ENCODE measurements at regions not wholly inside any gene's neighbourhood (a gene's known extent, or its start where the extent isn't known, plus 50 kb on each side); places are given as distances from the start of the nearest gene placed in this dataset.
"Not testable (repeated sequence)": the region's sequence is repeated elsewhere in the genome, so short reads cannot be mapped to it uniquely, and the experiment has no call there.

DNA sequence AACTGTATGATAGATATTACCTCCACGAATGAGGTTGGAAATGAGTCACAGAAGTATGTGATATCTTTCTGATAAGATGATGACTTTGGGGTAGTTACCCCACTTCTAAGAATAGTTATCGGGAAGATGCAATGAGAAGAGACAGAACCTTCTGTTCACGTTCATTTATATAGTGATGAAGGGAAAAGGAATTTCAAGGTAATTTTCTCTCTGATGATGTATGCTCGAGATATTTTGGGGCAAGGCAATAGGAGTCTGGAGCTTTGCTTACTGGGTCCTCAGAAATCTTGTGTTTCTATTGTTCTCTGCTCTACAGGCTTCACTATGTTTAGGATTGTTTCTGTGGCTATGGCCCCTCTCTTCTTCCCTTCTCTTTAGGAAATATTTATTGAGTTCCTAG is 1389.6 kb downstream of the CDH8 start:
- CTCF ChIA-PET: no interaction called here

DNA sequence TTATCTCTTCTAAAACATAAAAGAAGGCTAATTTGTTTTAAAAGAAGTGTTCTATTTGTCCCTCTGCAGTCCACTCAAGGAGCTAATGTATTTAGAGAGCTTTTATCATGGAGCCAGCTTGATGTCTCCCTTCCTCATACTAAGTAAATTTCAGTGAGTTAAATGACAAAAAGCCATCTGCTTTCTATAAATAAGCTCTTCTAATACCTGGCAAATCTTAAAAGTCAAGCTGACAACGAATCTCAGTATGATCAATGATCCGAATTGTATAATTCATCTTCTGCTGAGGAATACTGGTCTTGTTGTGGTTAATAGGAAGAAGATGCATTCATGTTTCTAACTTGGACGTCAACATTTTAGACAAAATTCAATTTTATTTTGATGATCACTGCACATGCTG is 1390.7 kb downstream of the CDH8 start:
- Histone ChIP-seq H3K27me3 (ENCODE audit: control insufficient read depth, insufficient read depth, low read length) (no peaks in the 10 kb centered on the region), H3K36me3 (ENCODE audit: control insufficient read depth, insufficient read depth, low read length) (no peaks in the 10 kb centered on the region), H3K4me3 (ENCODE audit: low read depth, low read length) (no peak overlapping the region)
- DNase-seq (ENCODE audit: low read depth): no peak
- ChIA-PET POLR2A (no interaction called here), CTCF (no interaction called here)
- TF ChIP-seq, protein P1, sequence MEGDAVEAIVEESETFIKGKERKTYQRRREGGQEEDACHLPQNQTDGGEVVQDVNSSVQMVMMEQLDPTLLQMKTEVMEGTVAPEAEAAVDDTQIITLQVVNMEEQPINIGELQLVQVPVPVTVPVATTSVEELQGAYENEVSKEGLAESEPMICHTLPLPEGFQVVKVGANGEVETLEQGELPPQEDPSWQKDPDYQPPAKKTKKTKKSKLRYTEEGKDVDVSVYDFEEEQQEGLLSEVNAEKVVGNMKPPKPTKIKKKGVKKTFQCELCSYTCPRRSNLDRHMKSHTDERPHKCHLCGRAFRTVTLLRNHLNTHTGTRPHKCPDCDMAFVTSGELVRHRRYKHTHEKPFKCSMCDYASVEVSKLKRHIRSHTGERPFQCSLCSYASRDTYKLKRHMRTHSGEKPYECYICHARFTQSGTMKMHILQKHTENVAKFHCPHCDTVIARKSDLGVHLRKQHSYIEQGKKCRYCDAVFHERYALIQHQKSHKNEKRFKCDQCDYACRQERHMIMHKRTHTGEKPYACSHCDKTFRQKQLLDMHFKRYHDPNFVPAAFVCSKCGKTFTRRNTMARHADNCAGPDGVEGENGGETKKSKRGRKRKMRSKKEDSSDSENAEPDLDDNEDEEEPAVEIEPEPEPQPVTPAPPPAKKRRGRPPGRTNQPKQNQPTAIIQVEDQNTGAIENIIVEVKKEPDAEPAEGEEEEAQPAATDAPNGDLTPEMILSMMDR (IDR thresholded peaks at IDR 0.05; ENCODE audit: insufficient read depth, low read depth, low read length): no peak

More for the DNA sequence above, 1389.6 kb downstream of the CDH8 start:
- Histone ChIP-seq H3K27me3 (ENCODE audit: control insufficient read depth, insufficient read depth, low read length) (no peaks in the 10 kb centered on the region), H3K36me3 (ENCODE audit: control insufficient read depth, insufficient read depth, low read length) (no peaks in the 10 kb centered on the region), H3K4me3 (ENCODE audit: low read depth, low read length) (no peak overlapping the region)
- TF ChIP-seq, protein P1 (IDR thresholded peaks at IDR 0.05; ENCODE audit: insufficient read depth, low read depth, low read length): no peak
- DNase-seq (ENCODE audit: low read depth): no peak
- POLR2A ChIA-PET: no interaction called here

DNA sequence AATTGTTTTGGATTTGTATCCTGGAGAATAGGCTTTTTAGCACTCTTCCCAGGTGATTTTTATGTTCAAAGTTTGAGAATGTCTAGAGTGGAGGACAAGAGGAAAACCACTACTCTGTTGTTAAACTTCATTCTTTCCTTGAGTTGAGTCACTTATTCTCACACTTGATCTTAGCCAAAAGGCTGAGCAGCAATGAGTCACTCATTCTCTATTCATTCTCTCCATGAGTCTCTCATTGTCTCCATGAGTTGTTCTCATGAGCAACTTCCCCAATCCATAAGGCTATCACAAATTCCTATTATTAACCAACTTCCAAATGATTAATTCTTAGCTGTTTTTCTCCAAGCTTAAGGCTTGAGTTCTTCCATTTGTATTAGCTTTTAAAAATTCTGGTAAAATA is 1393.3 kb downstream of the CDH8 start:
- no peak for DNase-seq (ENCODE audit: low read depth)
- TF ChIP-seq, protein P1 (IDR thresholded peaks at IDR 0.05; ENCODE audit: insufficient read depth, low read depth, low read length): no peak
- CTCF ChIA-PET: no interaction called here
- Histone ChIP-seq H3K36me3 (ENCODE audit: control insufficient read depth, insufficient read depth, low read length) (no peaks in the 10 kb centered on the region), H3K4me3 (ENCODE audit: low read depth, low read length) (no peak overlapping the region), H3K27me3 (ENCODE audit: control insufficient read depth, insufficient read depth, low read length) (no peaks in the 10 kb centered on the region)
- POLR2A ChIA-PET: no interaction called here

DNA sequence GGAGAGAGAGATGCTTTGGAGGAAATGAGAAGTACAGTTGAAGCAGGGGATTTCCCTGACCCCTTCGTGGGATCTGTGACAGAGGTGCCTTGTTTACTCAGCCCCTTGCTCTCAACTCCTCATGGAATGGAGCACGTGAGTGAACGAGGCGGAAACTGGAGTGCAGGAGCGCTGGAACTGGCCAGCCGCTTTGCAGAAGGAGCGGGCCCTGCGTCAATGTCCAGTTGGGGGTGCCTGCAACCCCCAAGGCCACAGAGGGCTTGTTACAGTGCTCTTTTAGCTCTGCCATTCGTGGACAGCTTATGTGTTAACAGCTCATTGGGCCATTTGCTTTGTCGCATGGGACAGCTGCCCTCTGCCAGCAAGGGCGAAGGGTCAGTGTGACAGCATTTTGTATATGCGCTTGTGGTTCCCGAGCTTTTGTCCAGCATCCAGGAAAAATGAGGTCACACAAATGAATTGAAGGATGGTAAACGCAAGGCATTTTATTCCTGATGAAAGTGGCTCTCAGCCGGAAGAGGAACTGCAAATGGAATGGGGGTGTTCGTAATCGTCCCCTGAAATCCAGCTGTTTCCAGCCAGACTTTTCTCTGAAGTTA is 1395.1 kb downstream of the CDH8 start:
- H3K4me3 ChIP-seq (ENCODE audit: low read depth, low read length): no peak overlapping the region
- POLR2A ChIA-PET: no interaction called here
- no peaks in the 10 kb centered on the region for H3K27me3 ChIP-seq (ENCODE audit: control insufficient read depth, insufficient read depth, low read length)
- H3K36me3 ChIP-seq (ENCODE audit: control insufficient read depth, insufficient read depth, low read length): no peaks in the 10 kb centered on the region
- CTCF ChIA-PET: no interaction called here
- DNase-seq (ENCODE audit: low read depth): no peak
- TF ChIP-seq, protein P1 (IDR thresholded peaks at IDR 0.05; ENCODE audit: insufficient read depth, low read depth, low read length): no peak

DNA sequence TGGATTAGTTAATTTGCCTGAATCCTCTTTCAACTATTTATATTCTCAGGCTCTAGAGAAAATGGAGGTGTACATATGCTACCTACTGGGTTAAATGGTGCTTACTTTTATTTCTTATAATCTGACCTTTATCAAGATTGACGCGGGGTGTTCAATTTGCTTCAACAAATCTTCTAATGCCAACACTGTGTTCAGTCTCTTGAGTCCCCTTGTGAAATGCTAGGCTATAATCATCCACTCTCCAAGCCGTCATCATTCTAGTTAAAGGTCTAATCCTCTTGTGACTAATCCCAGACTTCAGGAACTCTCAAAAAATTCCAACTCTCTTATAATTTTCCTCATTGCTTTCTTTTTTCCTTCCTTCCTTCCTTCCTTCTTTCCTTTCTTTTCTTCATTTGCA is 1396.2 kb downstream of the CDH8 start:
- Histone ChIP-seq H3K4me3 (ENCODE audit: low read depth, low read length) (no peak overlapping the region), H3K36me3 (ENCODE audit: control insufficient read depth, insufficient read depth, low read length) (no peaks in the 10 kb centered on the region), H3K27me3 (ENCODE audit: control insufficient read depth, insufficient read depth, low read length) (no peaks in the 10 kb centered on the region)
- TF ChIP-seq, protein P1 (IDR thresholded peaks at IDR 0.05; ENCODE audit: insufficient read depth, low read depth, low read length): no peak
- ChIA-PET POLR2A (no interaction called here), CTCF (no interaction called here)
- DNase-seq (ENCODE audit: low read depth): no peak

DNA sequence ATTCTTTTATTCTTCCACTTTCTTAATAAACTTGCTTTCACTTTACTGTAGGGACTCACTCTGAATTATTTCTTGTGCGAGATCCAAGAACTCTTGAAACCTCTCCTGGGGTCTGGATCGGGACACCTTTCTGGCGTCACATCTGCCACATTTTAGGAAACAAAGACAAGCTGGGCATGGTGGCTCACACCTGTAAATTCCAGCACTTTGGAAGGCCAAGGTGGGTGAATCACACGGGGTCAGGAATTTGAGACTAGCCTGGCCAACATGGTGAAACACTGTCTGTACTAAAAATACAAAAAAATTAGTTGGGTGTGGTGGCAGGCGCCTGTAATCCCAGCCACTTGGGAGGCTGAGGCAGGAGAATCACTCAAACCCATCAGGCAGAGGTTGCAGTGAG is 1399.6 kb downstream of the CDH8 start:
- H3K4me3 ChIP-seq (ENCODE audit: low read depth, low read length); DNase-seq (ENCODE audit: low read depth); H3K36me3 ChIP-seq (ENCODE audit: control insufficient read depth, insufficient read depth, low read length); H3K27me3 ChIP-seq (ENCODE audit: control insufficient read depth, insufficient read depth, low read length); CTCF ChIA-PET; POLR2A ChIA-PET: not testable (repeated sequence)

All from BJ (cell line).